GM12872 (cell line): ENCODE measurements at regions not wholly inside any gene's neighbourhood (a gene's known extent, or its start where the extent isn't known, plus 50 kb on each side); places are given as distances from the start of the nearest gene placed in this dataset.

Experiments
- CTCF ChIP-seq: IDR thresholded peaks from 3 replicates; pipeline ENCODE4 v1.5.1; 2011; ENCODE audit warnings: low read depth, mild to moderate bottlenecking, low read length, moderate library complexity; ENCODE audit not compliant: insufficient read depth

- TF ChIP-seq CTCF, result no peak
These were observed 113.2 kb downstream of the EDN1 start for GRCh38 chr6:12403201-12403826.

- TF ChIP-seq CTCF, result no peak
These were observed 113.9 kb downstream of the EDN1 start for GRCh38 chr6:12403947-12404647.

GRCh38 chr6:12404651-12405050 lies 114.5 kb downstream of the EDN1 start:
- no peak for TF ChIP-seq CTCF

- no peak for TF ChIP-seq CTCF
These were observed 118.6 kb downstream of the EDN1 start for GRCh38 chr6:12408752-12409151.

GRCh38 chr6:12410946-12411345 lies 120.8 kb downstream of the EDN1 start:
- no peak for TF ChIP-seq CTCF

GRCh38 chr6:12414096-12414675 lies 124.0 kb downstream of the EDN1 start:
- TF ChIP-seq CTCF, result no peak

- TF ChIP-seq CTCF, result no peak
These were observed 125.9 kb downstream of the EDN1 start for GRCh38 chr6:12415980-12416598.
